ENCODE measurements at regions not wholly inside any gene's neighbourhood (a gene's known extent, or its start where the extent isn't known, plus 50 kb on each side); places are given as distances from the start of the nearest gene placed in this dataset.
A peak's percentile ranks its signal among the peaks of the same experiment; 100 is the strongest.
"Not testable (repeated sequence)": the region's sequence is repeated elsewhere in the genome, so short reads cannot be mapped to it uniquely, and the experiment has no call there.

GRCh38 chr2:242040303-242040655, 170.8 kb downstream of the RTP5 start:
- no peak overlapping the region for H3K27ac ChIP-seq
- H2AFZ ChIP-seq = no peak overlapping the region
- H3K4me1 ChIP-seq (ENCODE audit: insufficient read depth) = no peaks in the 10 kb centered on the region
- no peak overlapping the region for H3K4me2 ChIP-seq (ENCODE audit: unreplicated experiment)
- no peaks in the 10 kb centered on the region for H3K36me3 ChIP-seq (ENCODE audit: low read depth)
- in situ Hi-C loops (cut with MboI) = no loop called here
- DNase-seq = no peak
- H4K20me1 ChIP-seq (ENCODE audit: insufficient read depth) = no peaks in the 10 kb centered on the region
- 78 to 83% methylated on average over 9 to 10 of the region's 10 CpGs for WGBS, 2 experiments (ENCODE audit: low coverage in 1 of 2, low lambda C conversion rate in 2 of 2, missing lambda C conversion rate in 2 of 2)
- no peaks in the 10 kb centered on the region for H3K79me2 ChIP-seq (ENCODE audit: insufficient read depth)
- TF ChIP-seq EZH2phosphoT487 (IDR thresholded peaks at IDR 0.05; ENCODE audit: insufficient read depth, low read depth) = no peak
- TF ChIP-seq EZH2 (IDR thresholded peaks at IDR 0.05; ENCODE audit: insufficient read depth, poor library complexity, severe bottlenecking) = no peak
- no peaks in the 10 kb centered on the region for H3K9me3 ChIP-seq (ENCODE audit: low read depth)
- peaks cover 47% of the 10 kb centered on the region for H3K27me3 ChIP-seq (replicated peaks; ENCODE audit: insufficient read depth)
- H3K9me2 ChIP-seq (ENCODE audit: insufficient read depth) = no peaks in the 10 kb centered on the region
- H3F3A ChIP-seq (ENCODE audit: insufficient read depth) = no peaks in the 10 kb centered on the region
- H3K9ac ChIP-seq = no peak overlapping the region
- no peak overlapping the region for H3K4me3 ChIP-seq

GRCh38 chr2:242040681-242041080, 171.2 kb downstream of the RTP5 start:
- Histone ChIP-seq H3K4me3 (no peak overlapping the region), H3F3A (ENCODE audit: insufficient read depth) (no peaks in the 10 kb centered on the region), H3K27ac (no peak overlapping the region), H3K27me3 (replicated peaks; ENCODE audit: insufficient read depth) (peaks cover 43% of the 10 kb centered on the region), H4K20me1 (ENCODE audit: insufficient read depth) (no peaks in the 10 kb centered on the region), H2AFZ (no peak overlapping the region), H3K9ac (no peak overlapping the region), H3K79me2 (ENCODE audit: insufficient read depth) (no peaks in the 10 kb centered on the region), H3K9me3 (ENCODE audit: low read depth) (no peaks in the 10 kb centered on the region), H3K9me2 (ENCODE audit: insufficient read depth) (no peaks in the 10 kb centered on the region), H3K36me3 (ENCODE audit: low read depth) (no peaks in the 10 kb centered on the region), H3K4me1 (ENCODE audit: insufficient read depth) (no peaks in the 10 kb centered on the region), H3K4me2 (ENCODE audit: unreplicated experiment) (no peak overlapping the region)
- no peak for DNase-seq
- WGBS, 2 experiments (ENCODE audit: low coverage in 1 of 2, low lambda C conversion rate in 2 of 2, missing lambda C conversion rate in 2 of 2) = 80% methylated on average over 15 of the region's 15 CpGs
- TF ChIP-seq EZH2 (IDR thresholded peaks at IDR 0.05; ENCODE audit: insufficient read depth, poor library complexity, severe bottlenecking) (no peak), EZH2phosphoT487 (IDR thresholded peaks at IDR 0.05; ENCODE audit: insufficient read depth, low read depth) (no peak)
- in situ Hi-C loops (cut with MboI) = no loop called here

- Histone ChIP-seq H3K9me3 (ENCODE audit: low read depth) (no peaks in the 10 kb centered on the region), H3K36me3 (ENCODE audit: low read depth) (no peaks in the 10 kb centered on the region), H3K79me2 (ENCODE audit: insufficient read depth) (no peaks in the 10 kb centered on the region), H3K4me2 (ENCODE audit: unreplicated experiment) (no peak overlapping the region), H3K27ac (no peak overlapping the region), H3F3A (ENCODE audit: insufficient read depth) (no peaks in the 10 kb centered on the region), H3K4me1 (ENCODE audit: insufficient read depth) (no peaks in the 10 kb centered on the region), H2AFZ (no peak overlapping the region), H3K9me2 (ENCODE audit: insufficient read depth) (no peaks in the 10 kb centered on the region), H3K9ac (no peak overlapping the region), H4K20me1 (ENCODE audit: insufficient read depth) (no peaks in the 10 kb centered on the region), H3K27me3 (replicated peaks; ENCODE audit: insufficient read depth) (peaks cover 42% of the 10 kb centered on the region), H3K4me3 (no peak overlapping the region)
- no peak for DNase-seq
- WGBS, 2 experiments (ENCODE audit: low coverage in 1 of 2, low lambda C conversion rate in 2 of 2, missing lambda C conversion rate in 2 of 2) = 56 to 63% methylated on average over 3 of the region's 3 CpGs
- in situ Hi-C loops (cut with MboI) = no loop called here
- TF ChIP-seq EZH2 (IDR thresholded peaks at IDR 0.05; ENCODE audit: insufficient read depth, poor library complexity, severe bottlenecking) (no peak), EZH2phosphoT487 (IDR thresholded peaks at IDR 0.05; ENCODE audit: insufficient read depth, low read depth) (no peak)
Observed at GRCh38 chr2:242041816-242042215, 172.3 kb downstream of the RTP5 start.

GRCh38 chr2:242043538-242044312, 174.2 kb downstream of the RTP5 start:
- Histone ChIP-seq H3K9me3 (ENCODE audit: low read depth) (no peaks in the 10 kb centered on the region), H3K4me3 (no peak overlapping the region), H4K20me1 (ENCODE audit: insufficient read depth) (no peaks in the 10 kb centered on the region), H3K79me2 (ENCODE audit: insufficient read depth) (no peaks in the 10 kb centered on the region), H3K27ac (no peak overlapping the region), H3K9ac (no peak overlapping the region), H3K36me3 (ENCODE audit: low read depth) (no peaks in the 10 kb centered on the region), H3F3A (ENCODE audit: insufficient read depth) (no peaks in the 10 kb centered on the region), H3K4me2 (ENCODE audit: unreplicated experiment) (no peak overlapping the region), H2AFZ (no peak overlapping the region), H3K27me3 (replicated peaks; ENCODE audit: insufficient read depth) (peaks cover 38% of the 10 kb centered on the region), H3K9me2 (ENCODE audit: insufficient read depth) (no peaks in the 10 kb centered on the region), H3K4me1 (ENCODE audit: insufficient read depth) (no peaks in the 10 kb centered on the region)
- DNase-seq = peak; percentile 7
- WGBS, 2 experiments (ENCODE audit: low coverage in 1 of 2, low lambda C conversion rate in 2 of 2, missing lambda C conversion rate in 2 of 2) = 13 to 14% methylated on average over 13 of the region's 13 CpGs
- TF ChIP-seq EZH2 (IDR thresholded peaks at IDR 0.05; ENCODE audit: insufficient read depth, poor library complexity, severe bottlenecking) (no peak), EZH2phosphoT487 (IDR thresholded peaks at IDR 0.05; ENCODE audit: insufficient read depth, low read depth) (no peak)
- in situ Hi-C loops (cut with MboI) = no loop called here

- TF ChIP-seq EZH2 (IDR thresholded peaks at IDR 0.05; ENCODE audit: insufficient read depth, poor library complexity, severe bottlenecking) (no peak), EZH2phosphoT487 (IDR thresholded peaks at IDR 0.05; ENCODE audit: insufficient read depth, low read depth) (no peak)
- Histone ChIP-seq H3K79me2 (ENCODE audit: insufficient read depth) (no peaks in the 10 kb centered on the region), H3K4me2 (ENCODE audit: unreplicated experiment) (no peak overlapping the region), H3K4me1 (ENCODE audit: insufficient read depth) (no peaks in the 10 kb centered on the region), H3K4me3 (no peak overlapping the region), H3K27me3 (replicated peaks; ENCODE audit: insufficient read depth) (peaks cover 43% of the 10 kb centered on the region), H3K36me3 (ENCODE audit: low read depth) (no peaks in the 10 kb centered on the region), H3K27ac (no peak overlapping the region), H3K9me3 (ENCODE audit: low read depth) (no peaks in the 10 kb centered on the region), H3K9ac (no peak overlapping the region), H3K9me2 (ENCODE audit: insufficient read depth) (no peaks in the 10 kb centered on the region), H2AFZ (no peak overlapping the region), H3F3A (ENCODE audit: insufficient read depth) (no peaks in the 10 kb centered on the region), H4K20me1 (ENCODE audit: insufficient read depth) (no peaks in the 10 kb centered on the region)
- no peak for DNase-seq
- in situ Hi-C loops (cut with MboI) = no loop called here
- WGBS, 2 experiments (ENCODE audit: low coverage in 1 of 2, low lambda C conversion rate in 2 of 2, missing lambda C conversion rate in 2 of 2) = 49 to 59% methylated on average over 4 of the region's 4 CpGs
Observed at GRCh38 chr2:242044313-242044590, 174.7 kb downstream of the RTP5 start.

GRCh38 chr2:242045596-242046144, 176.1 kb downstream of the RTP5 start:
- H4K20me1 ChIP-seq (ENCODE audit: insufficient read depth); H3K36me3 ChIP-seq (ENCODE audit: low read depth); in situ Hi-C loops (cut with MboI); H3K9ac ChIP-seq; H2AFZ ChIP-seq; H3K9me2 ChIP-seq (ENCODE audit: insufficient read depth); H3K4me3 ChIP-seq; H3K9me3 ChIP-seq (ENCODE audit: low read depth); DNase-seq; H3K27ac ChIP-seq; H3K79me2 ChIP-seq (ENCODE audit: insufficient read depth); H3F3A ChIP-seq (ENCODE audit: insufficient read depth); H3K4me1 ChIP-seq (ENCODE audit: insufficient read depth); H3K4me2 ChIP-seq (ENCODE audit: unreplicated experiment): not testable (repeated sequence)
- WGBS, 2 experiments (ENCODE audit: low coverage in 1 of 2, low lambda C conversion rate in 2 of 2, missing lambda C conversion rate in 2 of 2) = 88 to 91% methylated on average over 12 to 25 of the region's 25 CpGs
- H3K27me3 ChIP-seq (replicated peaks; ENCODE audit: insufficient read depth) = peaks cover 52% of the 10 kb centered on the region

All from GM23248 (cell line).